NCI-H1436 (cell line): ENCODE measurements at regions not wholly inside any gene's neighbourhood (a gene's known extent, or its start where the extent isn't known, plus 50 kb on each side); places are given as distances from the start of the nearest gene placed in this dataset.
A peak's percentile ranks its signal among the peaks of the same experiment; 100 is the strongest.
"Not testable (repeated sequence)": the region's sequence is repeated elsewhere in the genome, so short reads cannot be mapped to it uniquely, and the experiment has no call there.

ENCODE experiments used
- DNase-seq: peaks from one replicate; lab custom pipeline; 2025; lab: John Stamatoyannopoulos, UW

- DNase-seq: not testable (repeated sequence)
Measured at GRCh38 chr2:67195327-67195726, 201.8 kb upstream of the ETAA1 start.

GRCh38 chr2:67201521-67201920 lies 195.6 kb upstream of the ETAA1 start:
- DNase-seq: no peak

DNA sequence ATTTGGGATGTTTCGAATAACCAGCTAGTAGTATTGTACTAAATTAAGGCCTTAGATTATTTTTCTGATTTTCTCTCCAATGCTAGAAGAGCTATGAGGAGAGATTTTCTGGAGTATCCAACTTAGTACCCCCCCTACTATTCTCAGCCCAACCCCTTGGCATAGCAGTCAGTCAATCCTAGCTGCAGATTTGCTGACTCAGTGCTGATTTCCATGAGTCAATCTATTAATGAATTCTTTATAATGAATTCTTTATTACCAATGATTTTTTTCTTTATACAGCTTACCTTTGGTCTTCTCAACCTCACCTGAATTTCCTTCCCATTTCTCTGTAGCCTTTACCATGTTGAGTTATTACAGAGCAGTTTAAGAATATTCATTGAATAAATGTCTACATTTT lies 192.8 kb upstream of the ETAA1 start:
- DNase-seq: no peak

- DNase-seq: no peak
Measured at GRCh38 chr2:67208887-67209500, 188.1 kb upstream of the ETAA1 start.

- no peak for DNase-seq
Measured at GRCh38 chr2:67210430-67210829, 186.7 kb upstream of the ETAA1 start.

GRCh38 chr2:67212203-67212602 lies 184.9 kb upstream of the ETAA1 start:
- DNase-seq: no peak

DNA sequence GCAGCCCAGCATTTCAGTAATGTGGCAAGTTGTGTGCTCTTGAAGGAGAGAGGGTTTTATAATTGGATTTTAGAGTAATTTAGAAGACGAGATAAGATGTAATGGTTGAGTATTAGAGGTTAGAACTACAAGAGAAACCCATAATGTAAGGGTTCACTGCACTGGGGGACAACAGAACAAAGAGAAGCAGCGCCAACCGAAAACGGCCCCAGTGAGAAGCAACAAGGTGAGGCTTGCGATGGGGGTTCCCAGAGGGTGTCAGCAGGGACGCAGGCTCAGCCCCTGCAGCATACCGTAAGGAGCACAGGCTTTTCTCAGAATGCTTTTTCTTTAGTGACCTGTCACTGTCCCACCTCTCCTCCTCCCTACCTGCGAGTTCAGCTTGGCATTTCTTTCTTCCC lies 183.9 kb upstream of the ETAA1 start:
- DNase-seq: peak; percentile 32

GRCh38 chr2:67213677-67214402 lies 183.3 kb upstream of the ETAA1 start:
- DNase-seq: no peak

- DNase-seq: no peak
Measured at GRCh38 chr2:67214585-67215185, 182.4 kb upstream of the ETAA1 start.

- DNase-seq: peak; percentile 61
Measured at GRCh38 chr2:67215214-67216055, 181.7 kb upstream of the ETAA1 start.

DNA sequence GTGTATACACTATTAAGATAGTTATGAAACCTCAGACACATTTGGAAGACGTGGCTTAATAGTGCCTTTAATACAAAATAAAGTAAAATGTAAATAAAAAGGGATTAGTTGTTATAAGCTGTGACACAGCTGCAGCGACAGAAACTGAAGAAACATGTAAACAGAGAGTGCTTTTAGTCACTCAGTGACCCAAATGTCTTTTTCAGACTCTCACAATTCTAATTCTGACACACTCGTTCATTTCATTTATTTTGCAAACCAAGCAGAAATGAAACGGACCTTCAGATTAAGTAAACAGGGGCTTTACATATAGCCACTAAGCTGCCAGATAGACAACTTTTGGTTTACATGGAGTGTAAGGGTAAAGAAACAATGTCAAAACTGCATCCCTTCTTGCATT lies 181.0 kb upstream of the ETAA1 start:
- DNase-seq: no peak

- no peak for DNase-seq
Measured at GRCh38 chr2:67216881-67217280, 180.3 kb upstream of the ETAA1 start.

DNA sequence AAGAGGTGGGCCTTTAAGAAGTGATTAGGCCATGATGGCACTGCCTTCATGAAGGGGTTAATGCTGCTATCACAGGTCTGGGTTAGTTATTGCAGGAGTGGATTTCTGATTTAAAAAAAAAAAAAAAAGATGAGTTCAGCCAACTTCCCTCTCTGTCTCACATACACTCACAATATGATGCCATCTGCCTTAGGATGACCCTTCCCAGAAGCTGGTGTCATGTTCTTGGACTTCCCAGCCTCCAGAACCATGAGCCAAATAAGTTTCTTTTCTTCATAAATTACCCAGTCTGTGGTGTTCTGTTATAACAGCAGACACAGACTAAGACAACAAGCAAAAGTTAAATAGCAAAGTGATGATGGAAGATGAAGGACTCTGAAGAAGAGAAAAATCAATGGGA lies 179.7 kb upstream of the ETAA1 start:
- DNase-seq: no peak

GRCh38 chr2:67218056-67218455 lies 179.1 kb upstream of the ETAA1 start:
- no peak for DNase-seq

GRCh38 chr2:67219651-67220050 lies 177.5 kb upstream of the ETAA1 start:
- no peak for DNase-seq

DNA sequence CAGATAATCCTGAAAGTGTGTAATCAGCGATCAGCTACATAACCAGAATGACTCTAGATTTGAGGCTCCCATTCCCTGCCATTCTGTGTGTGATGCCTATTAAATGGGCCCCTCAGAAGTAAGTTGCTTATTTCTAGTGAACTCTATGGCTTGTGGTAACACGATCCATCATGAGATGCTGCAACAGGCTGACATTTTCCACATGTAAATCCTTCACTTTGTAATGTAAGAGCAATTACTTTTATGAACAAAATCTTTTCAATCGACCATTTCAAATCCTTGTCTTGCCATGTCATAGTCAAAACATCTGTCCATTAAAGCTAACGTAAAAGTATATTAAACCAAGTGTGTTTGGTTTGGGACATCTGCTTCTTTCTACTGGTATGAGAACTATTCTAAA lies 175.9 kb upstream of the ETAA1 start:
- DNase-seq: no peak

DNA sequence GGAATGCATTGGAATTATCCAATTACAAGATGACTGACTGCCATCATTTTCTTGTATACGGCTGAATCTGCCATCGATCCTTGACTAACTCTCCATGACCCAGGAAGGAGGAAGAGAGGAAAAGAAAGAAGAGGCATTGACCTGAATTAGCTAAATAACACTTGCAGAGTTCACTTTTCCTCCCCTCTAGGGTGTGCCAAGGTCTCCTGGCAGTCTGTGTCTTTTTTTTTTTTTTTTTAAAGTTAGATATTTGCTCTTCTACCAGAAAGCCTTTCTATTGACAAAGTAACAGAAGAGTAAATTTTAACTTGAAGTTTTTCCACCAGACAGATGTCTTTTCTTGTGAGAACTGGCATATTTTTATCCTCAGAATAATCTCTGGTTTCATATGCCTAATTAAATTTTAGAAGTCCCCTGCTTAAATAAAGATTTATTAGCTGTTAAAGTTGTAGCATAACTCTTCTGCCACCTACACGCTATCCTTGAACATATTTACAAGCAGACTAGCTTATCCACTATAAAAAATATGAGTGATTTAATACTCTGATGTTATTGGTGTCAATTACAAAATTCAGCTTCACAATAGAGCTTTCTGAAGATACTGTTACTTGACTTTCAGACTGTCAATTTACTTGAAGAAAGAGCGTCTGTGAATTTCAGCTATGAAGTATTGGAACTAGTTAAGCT lies 171.7 kb upstream of the ETAA1 start:
- no peak for DNase-seq

- DNase-seq: no peak
Measured at GRCh38 chr2:67229706-67230105, 167.4 kb upstream of the ETAA1 start.

- DNase-seq: peak; percentile 46
Measured at GRCh38 chr2:67232936-67233335, 164.2 kb upstream of the ETAA1 start.

GRCh38 chr2:67234440-67234839 lies 162.7 kb upstream of the ETAA1 start:
- DNase-seq: peak; percentile 42

DNA sequence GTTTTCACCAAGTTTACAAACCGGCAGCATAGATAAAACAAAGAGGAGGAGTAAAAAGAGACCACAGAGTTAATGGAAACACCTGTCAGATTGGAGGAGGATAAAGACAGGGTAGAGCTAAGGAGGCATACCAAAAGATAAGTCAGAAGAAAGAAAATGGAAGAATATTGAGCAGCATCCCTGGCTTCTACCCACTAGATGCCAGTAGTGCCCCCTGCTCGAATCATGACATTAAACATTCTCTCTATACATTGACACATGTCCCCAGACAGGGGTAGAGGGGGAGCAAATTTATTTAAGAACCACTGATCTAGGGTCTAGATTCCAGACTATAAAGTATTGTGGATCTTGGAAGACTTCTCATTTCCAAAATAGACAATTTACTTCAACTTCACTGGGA lies 159.8 kb upstream of the ETAA1 start:
- no peak for DNase-seq

DNA sequence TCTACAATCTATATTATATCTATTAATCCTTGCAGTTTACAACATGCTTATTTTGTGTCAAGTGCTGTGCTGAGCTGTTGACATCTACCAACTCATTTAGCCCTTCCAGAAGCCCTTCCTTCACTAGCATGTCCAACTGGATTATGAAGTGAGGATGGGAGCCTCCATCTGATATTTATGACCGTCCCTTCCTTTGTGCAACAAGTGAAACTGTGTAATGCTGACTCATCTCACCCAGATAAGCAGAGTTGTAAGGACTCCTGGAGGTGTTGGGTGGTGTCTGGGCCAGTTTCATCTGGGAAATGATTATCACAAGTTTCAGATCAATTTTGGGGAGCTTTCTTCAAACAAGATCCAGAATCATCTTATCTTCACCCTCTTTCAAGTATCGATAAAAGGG lies 156.6 kb upstream of the ETAA1 start:
- DNase-seq: no peak
